ENCODE measurements at regions not wholly inside any gene's neighbourhood (a gene's known extent, or its start where the extent isn't known, plus 50 kb on each side); places are given as distances from the start of the nearest gene placed in this dataset.
"Not testable (repeated sequence)": the region's sequence is repeated elsewhere in the genome, so short reads cannot be mapped to it uniquely, and the experiment has no call there.

DNA sequence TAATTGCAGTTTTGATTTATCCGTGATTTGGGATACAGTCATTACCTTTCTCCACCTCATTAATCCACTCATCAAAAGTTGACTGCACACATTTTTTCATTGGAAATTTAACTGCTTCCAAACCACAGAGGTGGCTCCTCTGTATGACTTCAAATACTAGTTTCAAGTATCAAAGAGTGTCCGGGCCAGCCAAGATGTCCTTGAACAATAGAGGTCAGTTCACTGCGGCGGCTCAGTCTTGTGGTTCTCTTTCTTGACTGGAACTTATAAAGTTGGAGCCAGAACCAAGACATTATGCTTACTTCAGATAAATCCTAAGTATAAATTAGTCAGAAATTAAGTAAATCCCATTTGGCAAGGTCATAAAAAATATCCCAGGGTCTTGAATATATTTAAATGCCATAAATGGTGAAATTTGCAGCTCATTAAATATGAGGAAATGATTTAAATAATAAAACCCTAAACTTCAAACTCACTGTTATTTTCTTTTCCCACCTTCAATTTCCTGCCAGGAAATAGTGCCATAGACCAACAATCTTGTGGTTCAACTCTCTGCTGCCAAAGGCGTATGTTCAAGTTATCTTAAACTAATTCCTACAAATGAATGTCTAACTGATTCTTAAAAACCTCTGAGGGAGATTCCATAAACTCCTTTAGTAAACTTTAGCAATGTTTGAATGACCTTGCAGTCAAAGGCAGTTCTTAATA is 360.8 kb downstream of the AEBP2 start:
- CTCF ChIA-PET: no interaction called here
- H3K27me3 Mint-ChIP-seq (ENCODE audit: low read depth): no peaks in the 10 kb centered on the region
- H3K27ac Mint-ChIP-seq: no peak overlapping the region
- no peaks in the 10 kb centered on the region for H3K36me3 Mint-ChIP-seq (ENCODE audit: low read depth)
- no peaks in the 10 kb centered on the region for H3K9me3 Mint-ChIP-seq
- no peak for DNase-seq
- peaks cover 4% of the 10 kb centered on the region for H3K4me1 Mint-ChIP-seq (ENCODE audit: low read depth)
- H3K4me3 Mint-ChIP-seq: no peak overlapping the region
- intact Hi-C loops (cut with micrococcal nuclease): loop anchor here (2.0 kb wide), 1 partner anchor 35 kb away; no protein-coding TSS in a partner anchor

DNA sequence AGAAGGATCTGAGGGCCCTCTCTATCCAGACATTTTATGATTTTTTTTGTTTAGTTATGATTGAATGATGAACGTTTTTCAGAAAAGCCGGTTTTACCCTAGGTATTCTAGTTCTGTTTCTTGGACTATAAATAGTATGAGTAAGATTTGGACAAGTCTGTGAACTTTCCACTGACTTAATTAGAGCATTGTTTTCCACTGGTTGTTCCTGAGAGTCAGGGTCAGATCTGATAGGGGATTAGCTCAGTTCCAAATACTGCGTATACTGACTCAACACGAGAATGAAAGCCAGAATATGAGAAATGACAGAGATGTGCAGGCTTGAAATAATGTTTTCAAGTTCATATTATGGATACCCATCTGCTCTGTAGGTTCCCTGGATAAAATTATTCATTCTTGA is 361.6 kb downstream of the AEBP2 start:
- Mint-ChIP-seq H3K27ac (no peak overlapping the region), H3K4me3 (no peak overlapping the region), H3K4me1 (ENCODE audit: low read depth) (peaks cover 4% of the 10 kb centered on the region), H3K27me3 (ENCODE audit: low read depth) (no peaks in the 10 kb centered on the region), H3K9me3 (no peaks in the 10 kb centered on the region), H3K36me3 (ENCODE audit: low read depth) (no peaks in the 10 kb centered on the region)
- CTCF ChIA-PET: no interaction called here
- no peak for DNase-seq
- intact Hi-C loops (cut with micrococcal nuclease): loop anchor here (2.0 kb wide), 1 partner anchor 34 kb away; no protein-coding TSS in a partner anchor

DNA sequence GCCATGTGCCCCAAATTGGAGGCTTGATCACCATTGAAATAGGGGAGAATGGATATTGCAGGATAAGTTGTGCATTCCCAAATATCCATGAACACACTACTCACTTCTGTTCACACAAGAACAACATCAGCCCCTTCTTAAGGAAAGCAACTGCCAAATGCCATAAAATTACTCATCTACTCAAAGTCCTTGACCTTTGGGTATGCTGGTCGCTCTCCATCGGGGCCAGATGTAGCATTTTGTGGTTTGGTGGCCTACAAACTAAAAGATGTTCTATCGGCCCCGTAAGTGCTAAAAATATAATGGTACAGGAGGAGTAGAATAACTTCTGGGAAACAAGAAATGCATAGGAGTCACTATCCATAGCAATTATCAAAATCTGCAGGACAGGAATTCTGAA is 362.6 kb downstream of the AEBP2 start:
- H3K4me1 Mint-ChIP-seq (ENCODE audit: low read depth): peaks cover 4% of the 10 kb centered on the region
- H3K27ac Mint-ChIP-seq: no peak overlapping the region
- no peak for DNase-seq
- no peaks in the 10 kb centered on the region for H3K9me3 Mint-ChIP-seq
- H3K27me3 Mint-ChIP-seq (ENCODE audit: low read depth): no peaks in the 10 kb centered on the region
- no peak overlapping the region for H3K4me3 Mint-ChIP-seq
- intact Hi-C loops (cut with micrococcal nuclease): loop anchor here (2.0 kb wide), 1 partner anchor 33 kb away; no protein-coding TSS in a partner anchor
- CTCF ChIA-PET: no interaction called here
- no peaks in the 10 kb centered on the region for H3K36me3 Mint-ChIP-seq (ENCODE audit: low read depth)

DNA sequence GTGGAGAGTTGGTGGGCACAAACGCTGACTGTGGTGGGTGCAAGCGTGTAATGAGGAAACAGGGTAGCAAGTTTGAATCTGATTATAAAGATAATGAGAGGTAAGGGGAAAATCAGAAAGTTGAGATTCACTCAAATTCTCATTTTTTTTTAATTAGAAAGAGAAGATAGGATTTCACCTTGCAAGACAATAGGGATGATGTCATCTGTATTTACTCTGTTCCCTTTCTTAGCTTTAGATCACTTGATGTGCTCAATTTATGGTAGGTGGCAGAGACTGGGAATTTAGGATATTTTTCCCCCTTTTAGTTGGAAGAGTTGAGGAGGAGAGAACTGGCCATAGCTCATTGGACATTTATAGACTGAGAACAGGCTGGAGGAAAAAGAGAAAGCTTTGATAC is 363.6 kb downstream of the AEBP2 start:
- H3K4me1 Mint-ChIP-seq (ENCODE audit: low read depth): peaks cover 4% of the 10 kb centered on the region
- H3K36me3 Mint-ChIP-seq (ENCODE audit: low read depth): no peaks in the 10 kb centered on the region
- no peak overlapping the region for H3K27ac Mint-ChIP-seq
- H3K4me3 Mint-ChIP-seq: no peak overlapping the region
- no peak for DNase-seq
- no peaks in the 10 kb centered on the region for H3K9me3 Mint-ChIP-seq
- intact Hi-C loops (cut with micrococcal nuclease): no loop called here
- CTCF ChIA-PET: no interaction called here
- no peaks in the 10 kb centered on the region for H3K27me3 Mint-ChIP-seq (ENCODE audit: low read depth)

DNA sequence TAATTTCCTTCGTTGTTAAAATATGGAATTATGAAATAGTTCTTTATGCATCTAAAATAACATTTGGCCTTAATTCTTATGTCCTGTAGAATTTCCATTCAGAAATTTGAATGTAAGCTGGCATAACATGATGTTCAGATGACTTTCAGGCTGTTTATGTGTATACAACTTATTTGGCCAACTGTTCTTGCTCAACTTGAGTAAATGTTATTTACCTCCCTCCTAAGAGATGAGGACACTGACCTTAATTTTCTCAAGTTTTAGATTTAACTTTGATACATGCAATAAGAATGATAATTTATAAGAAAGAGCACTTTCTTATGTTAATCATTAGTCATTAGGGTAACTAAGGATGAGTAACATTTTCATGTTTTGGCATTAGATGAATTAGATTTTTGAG is 365.4 kb downstream of the AEBP2 start:
- Mint-ChIP-seq H3K9me3 (peaks cover 3% of the 10 kb centered on the region), H3K27me3 (ENCODE audit: low read depth) (no peaks in the 10 kb centered on the region), H3K4me3 (no peak overlapping the region), H3K27ac (no peak overlapping the region), H3K36me3 (ENCODE audit: low read depth) (no peaks in the 10 kb centered on the region), H3K4me1 (ENCODE audit: low read depth) (peaks cover 4% of the 10 kb centered on the region)
- CTCF ChIA-PET: no interaction called here
- intact Hi-C loops (cut with micrococcal nuclease): no loop called here
- no peak for DNase-seq

DNA sequence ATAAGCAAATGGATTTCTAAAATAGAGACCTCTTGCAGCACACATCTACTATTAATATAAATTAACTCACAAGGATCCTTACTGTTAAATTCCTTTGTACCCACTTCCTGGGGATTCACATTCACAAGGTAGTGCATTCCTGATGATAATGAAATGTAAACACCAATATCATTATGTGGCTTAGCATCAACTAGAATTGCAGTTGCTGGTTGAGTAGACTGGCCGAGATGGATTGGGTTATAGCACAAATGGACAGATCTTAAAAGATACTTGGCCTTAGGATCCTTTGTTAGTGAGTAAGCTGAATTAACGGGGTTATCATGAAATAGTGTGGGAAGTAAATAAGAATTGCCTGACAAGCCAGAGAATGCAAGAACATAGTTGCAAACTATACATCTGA is 369.1 kb downstream of the AEBP2 start:
- Mint-ChIP-seq H3K9me3 (peaks cover 3% of the 10 kb centered on the region), H3K27me3 (ENCODE audit: low read depth) (no peaks in the 10 kb centered on the region), H3K4me3 (no peak overlapping the region), H3K4me1 (ENCODE audit: low read depth) (no peaks in the 10 kb centered on the region), H3K27ac (no peak overlapping the region), H3K36me3 (ENCODE audit: low read depth) (no peaks in the 10 kb centered on the region)
- intact Hi-C loops (cut with micrococcal nuclease): no loop called here
- no peak for DNase-seq
- CTCF ChIA-PET: no interaction called here

DNA sequence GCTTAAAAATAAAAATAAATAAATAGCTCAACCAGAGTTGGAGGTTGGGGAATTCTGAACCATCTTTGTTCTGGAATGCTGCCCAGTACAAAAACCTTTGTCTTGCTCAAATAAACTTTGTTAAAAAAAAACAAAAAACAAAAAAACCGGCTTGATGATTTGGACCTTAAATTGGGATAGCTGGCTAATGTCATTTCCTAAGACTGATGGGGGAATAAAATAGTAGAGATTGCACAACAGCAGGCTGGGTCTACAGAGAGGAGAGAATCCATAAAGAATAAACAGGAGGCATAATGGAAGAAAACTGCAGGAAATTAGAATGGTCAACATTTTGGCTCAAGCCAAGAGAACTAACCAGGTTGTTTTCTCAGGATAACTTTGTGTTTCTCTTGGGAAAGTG is 370.9 kb downstream of the AEBP2 start:
- H3K9me3 Mint-ChIP-seq: peaks cover 3% of the 10 kb centered on the region
- CTCF ChIA-PET: no interaction called here
- H3K4me3 Mint-ChIP-seq: no peak overlapping the region
- H3K4me1 Mint-ChIP-seq (ENCODE audit: low read depth): no peaks in the 10 kb centered on the region
- no peak for DNase-seq
- no peaks in the 10 kb centered on the region for H3K27me3 Mint-ChIP-seq (ENCODE audit: low read depth)
- intact Hi-C loops (cut with micrococcal nuclease): no loop called here
- no peak overlapping the region for H3K27ac Mint-ChIP-seq
- H3K36me3 Mint-ChIP-seq (ENCODE audit: low read depth): no peaks in the 10 kb centered on the region

DNA sequence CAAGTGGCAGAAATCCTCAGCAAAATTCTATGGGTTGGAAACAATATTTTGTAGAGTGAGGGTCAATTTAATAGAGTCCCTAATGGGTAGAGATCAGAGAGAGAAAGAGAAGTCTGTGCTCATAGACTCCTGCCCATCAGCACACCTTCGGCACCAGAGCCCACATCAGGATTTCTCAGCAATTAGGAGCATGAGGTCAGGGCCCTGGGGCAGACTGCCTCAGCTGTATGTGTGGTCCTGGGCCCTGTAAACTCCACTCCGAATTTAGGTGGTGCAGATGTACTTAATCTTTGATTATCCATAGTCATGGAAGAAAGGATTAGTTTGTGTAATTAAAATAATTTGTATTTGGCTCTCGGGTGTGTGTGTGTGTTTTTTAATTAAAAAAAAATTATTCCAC is 372.6 kb downstream of the AEBP2 start:
- H3K27ac Mint-ChIP-seq: no peak overlapping the region
- no peaks in the 10 kb centered on the region for H3K4me1 Mint-ChIP-seq (ENCODE audit: low read depth)
- H3K27me3 Mint-ChIP-seq (ENCODE audit: low read depth): no peaks in the 10 kb centered on the region
- CTCF ChIA-PET: no interaction called here
- intact Hi-C loops (cut with micrococcal nuclease): no loop called here
- no peak for DNase-seq
- no peak overlapping the region for H3K4me3 Mint-ChIP-seq
- no peaks in the 10 kb centered on the region for H3K36me3 Mint-ChIP-seq (ENCODE audit: low read depth)
- H3K9me3 Mint-ChIP-seq: peaks cover 3% of the 10 kb centered on the region

DNA sequence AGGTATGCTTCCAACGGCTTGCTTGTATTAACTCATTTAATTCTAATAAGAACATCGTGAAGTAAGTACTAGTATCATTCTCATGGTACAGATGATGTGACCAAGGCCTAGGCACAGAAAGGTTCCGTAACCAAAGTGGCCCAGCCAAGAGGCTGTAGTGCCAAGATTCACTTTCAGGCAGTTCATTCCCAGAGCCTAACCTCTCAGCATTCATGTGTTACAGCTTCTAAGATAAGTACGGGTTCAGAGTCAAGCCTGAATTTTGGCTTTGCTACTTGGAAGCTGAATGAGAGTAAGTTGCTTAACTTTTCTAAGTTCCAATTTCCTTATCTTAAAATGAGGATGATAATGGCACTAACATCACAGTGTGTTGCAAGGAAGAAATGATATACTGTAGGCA is 379.9 kb downstream of the AEBP2 start:
- Mint-ChIP-seq H3K27me3 (ENCODE audit: low read depth) (no peaks in the 10 kb centered on the region), H3K9me3 (peaks cover 10% of the 10 kb centered on the region), H3K4me3 (no peak overlapping the region), H3K4me1 (ENCODE audit: low read depth) (no peaks in the 10 kb centered on the region), H3K27ac (no peak overlapping the region), H3K36me3 (ENCODE audit: low read depth) (no peaks in the 10 kb centered on the region)
- intact Hi-C loops (cut with micrococcal nuclease): no loop called here
- CTCF ChIA-PET: interaction anchor here (0.8 kb wide), 1 partner anchor 35 kb away, joined by 3 read pairs; no protein-coding TSS in a partner anchor
- DNase-seq: no peak

DNA sequence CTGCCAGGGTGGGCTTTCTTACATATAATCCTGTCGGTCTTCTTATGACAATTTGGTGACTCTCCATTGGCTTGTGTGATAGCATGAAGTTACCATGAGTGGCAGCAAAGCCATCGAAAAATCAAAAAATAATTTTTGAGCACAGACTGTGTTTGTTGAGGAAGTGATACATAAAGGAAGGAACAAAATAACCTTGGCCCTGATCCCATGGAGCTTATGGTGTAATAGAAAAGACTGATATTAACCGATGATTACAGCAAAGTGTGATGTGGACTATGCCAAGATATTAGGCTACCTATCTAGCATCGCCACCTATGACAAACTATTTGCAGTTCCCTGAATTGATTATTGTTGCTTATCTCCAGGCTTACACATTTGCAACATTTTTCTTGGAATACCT is 383.2 kb downstream of the AEBP2 start:
- peaks cover 20% of the 10 kb centered on the region for H3K9me3 Mint-ChIP-seq
- no peaks in the 10 kb centered on the region for H3K27me3 Mint-ChIP-seq (ENCODE audit: low read depth)
- intact Hi-C loops (cut with micrococcal nuclease): no loop called here
- no peaks in the 10 kb centered on the region for H3K36me3 Mint-ChIP-seq (ENCODE audit: low read depth)
- no peak overlapping the region for H3K27ac Mint-ChIP-seq
- H3K4me3 Mint-ChIP-seq: no peak overlapping the region
- H3K4me1 Mint-ChIP-seq (ENCODE audit: low read depth): no peaks in the 10 kb centered on the region
- CTCF ChIA-PET: no interaction called here
- DNase-seq: no peak

DNA sequence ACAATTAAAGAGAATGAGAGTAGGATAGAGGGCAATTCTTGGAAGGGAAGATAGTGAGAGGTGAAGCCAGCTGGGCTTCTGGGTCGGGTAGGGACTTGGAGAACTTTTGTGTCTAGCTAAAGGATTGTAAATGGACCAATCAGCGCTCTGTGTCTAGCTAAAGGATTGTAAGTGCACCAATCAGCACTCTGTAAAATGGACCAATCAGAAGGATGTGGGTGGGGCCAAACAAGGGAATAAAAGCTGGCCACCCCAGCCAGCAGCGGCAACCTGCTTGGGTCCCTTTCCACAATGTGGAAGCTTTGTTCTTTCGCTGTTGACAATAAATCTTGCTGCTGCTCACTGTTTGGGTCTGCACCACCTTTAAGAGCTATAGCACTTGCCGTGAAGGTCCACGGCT is 384.0 kb downstream of the AEBP2 start:
- intact Hi-C loops (cut with micrococcal nuclease); H3K27me3 Mint-ChIP-seq (ENCODE audit: low read depth); DNase-seq; H3K4me1 Mint-ChIP-seq (ENCODE audit: low read depth); H3K27ac Mint-ChIP-seq; CTCF ChIA-PET; H3K4me3 Mint-ChIP-seq; H3K36me3 Mint-ChIP-seq (ENCODE audit: low read depth): not testable (repeated sequence)
- peaks cover 20% of the 10 kb centered on the region for H3K9me3 Mint-ChIP-seq

DNA sequence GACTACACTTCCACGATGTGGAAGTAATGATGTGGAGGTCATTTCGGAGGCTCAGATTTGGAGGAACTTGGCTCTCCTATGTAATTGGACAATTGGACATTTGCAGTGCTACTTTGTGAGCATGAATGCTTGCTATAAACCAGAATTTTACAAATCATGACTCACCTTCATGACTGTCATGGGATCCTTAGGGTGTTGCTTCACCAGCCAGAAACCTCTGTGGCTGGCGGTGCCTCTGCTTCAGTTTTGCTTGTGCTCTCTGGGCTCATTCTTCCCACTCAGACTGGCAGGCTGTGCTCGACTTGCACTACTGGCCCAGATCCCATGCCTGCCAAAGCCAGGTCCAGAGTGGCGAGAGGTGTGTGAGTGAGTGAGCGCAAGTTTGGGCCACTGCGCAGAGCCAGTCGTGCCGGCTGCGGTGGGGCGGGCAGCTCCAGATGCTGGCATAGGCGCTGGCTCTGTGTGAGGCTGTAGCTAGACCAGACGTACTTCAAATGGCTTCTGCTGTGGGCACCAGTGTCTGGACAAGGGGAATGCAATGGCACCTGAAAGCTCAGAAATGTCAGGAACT is 387.8 kb downstream of the AEBP2 start:
- Mint-ChIP-seq H3K36me3 (ENCODE audit: low read depth) (no peaks in the 10 kb centered on the region), H3K27me3 (ENCODE audit: low read depth) (no peaks in the 10 kb centered on the region), H3K4me1 (ENCODE audit: low read depth) (peaks cover 5% of the 10 kb centered on the region), H3K27ac (no peak overlapping the region), H3K4me3 (no peak overlapping the region), H3K9me3 (peaks cover 24% of the 10 kb centered on the region)
- intact Hi-C loops (cut with micrococcal nuclease): no loop called here
- no peak for DNase-seq
- CTCF ChIA-PET: no interaction called here

DNA sequence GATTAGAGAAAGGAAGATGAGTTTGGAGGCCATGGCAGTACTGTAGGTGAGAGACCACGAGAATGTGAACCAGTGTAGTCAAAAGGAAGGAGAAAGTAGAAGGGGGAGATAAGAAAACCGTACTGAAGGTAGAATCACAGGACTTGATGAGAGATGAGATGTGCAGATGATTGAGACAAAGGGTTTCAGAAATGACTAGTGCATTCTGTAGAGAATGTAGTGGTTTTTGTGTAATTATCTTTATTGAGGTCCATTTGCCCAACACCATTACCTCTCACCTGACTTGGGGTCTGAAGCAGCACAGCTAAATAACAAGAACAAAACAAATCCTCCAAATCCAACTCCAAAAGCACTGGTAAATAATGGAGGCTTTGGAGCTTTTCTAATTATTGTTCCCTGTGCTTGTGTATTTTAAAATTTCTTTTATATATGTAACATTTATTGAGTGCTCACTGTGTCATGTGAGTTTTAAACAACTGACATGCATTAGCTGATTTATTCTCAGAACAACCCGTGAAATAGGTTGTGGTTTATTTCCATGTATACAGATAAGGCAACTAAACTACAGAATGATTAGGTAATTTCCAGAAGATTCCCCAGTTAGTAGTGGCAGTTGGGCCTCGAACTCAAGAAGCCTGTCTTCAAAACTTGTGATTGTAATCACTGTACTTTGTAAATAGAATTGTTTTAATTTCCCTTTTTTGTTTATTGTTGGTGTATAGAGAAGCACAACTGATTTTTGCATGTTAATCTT is 390.0 kb downstream of the AEBP2 start:
- CTCF ChIA-PET: interaction anchor here (0.6 kb wide), 1 partner anchor 256 kb away, joined by 3 read pairs; no protein-coding TSS in a partner anchor
- no peaks in the 10 kb centered on the region for H3K36me3 Mint-ChIP-seq (ENCODE audit: low read depth)
- H3K27me3 Mint-ChIP-seq (ENCODE audit: low read depth): no peaks in the 10 kb centered on the region
- H3K4me1 Mint-ChIP-seq (ENCODE audit: low read depth): peaks cover 7% of the 10 kb centered on the region
- intact Hi-C loops (cut with micrococcal nuclease): no loop called here
- H3K27ac Mint-ChIP-seq: no peak overlapping the region
- H3K9me3 Mint-ChIP-seq: peaks cover 17% of the 10 kb centered on the region
- no peak overlapping the region for H3K4me3 Mint-ChIP-seq
- DNase-seq: no peak
